Spleen (tissue), 11 donors: ENCODE measurements at regions not wholly inside any gene's neighbourhood (a gene's known extent, or its start where the extent isn't known, plus 50 kb on each side); places are given as distances from the start of the nearest gene placed in this dataset.
A peak's percentile ranks its signal among the peaks of the same experiment; 100 is the strongest.

ENCODE experiments used
- DNase-seq: peaks from one replicate; pipeline ENCODE4 v3.0.0-alpha.2; 2020
- H3K27ac ChIP-seq, 8 donors: fragments of 200-600 bp; sonication (generic) in 7 of 8; 1 replicate in 4 of 8; 2 replicates in 4 of 8; pipeline versions ENCODE4 v1.5.0 to v1.8.0; 2016 to 2021; ENCODE audit warnings: inconsistent platforms in 4 of 8, mild to moderate bottlenecking in 4 of 8, moderate library complexity in 1 of 8
- H3K27me3 ChIP-seq, 7 donors: fragments of 200-600 bp; sonication (generic) in 6 of 7; replicated peaks in 1 of 7; 1 replicate in 4 of 7; 2 replicates in 3 of 7; pipeline versions ENCODE4 v1.5.0 to v1.8.0; 2016 to 2021; ENCODE audit warnings: inconsistent platforms in 3 of 7, mild to moderate bottlenecking in 1 of 7
- H3K36me3 ChIP-seq, 6 donors: fragments of 200-600 bp; sonication (generic) in 5 of 6; 1 replicate in 4 of 6; 2 replicates in 2 of 6; pipeline versions ENCODE4 v1.5.0 to v1.8.0; 2016 to 2021; ENCODE audit warnings: inconsistent platforms in 2 of 6
- H3K4me1 ChIP-seq, 6 donors: fragments of 200-600 bp; sonication (generic) in 5 of 6; 1 replicate in 3 of 6; 2 replicates in 3 of 6; pipeline versions ENCODE4 v1.5.0 to v1.8.0; 2016 to 2021; ENCODE audit warnings: inconsistent platforms in 3 of 6
- H3K4me3 ChIP-seq, 8 donors: fragments of 200-600 bp; sonication (generic) in 7 of 8; 1 replicate in 4 of 8; 2 replicates in 4 of 8; pipeline versions ENCODE4 v1.5.0 to v1.8.0; 2016 to 2021; ENCODE audit warnings: inconsistent platforms in 4 of 8, mild to moderate bottlenecking in 4 of 8, moderate library complexity in 2 of 8
- H3K9me3 ChIP-seq, 8 donors: fragments of 200-600 bp; sonication (generic) in 7 of 8; 1 replicate in 4 of 8; 2 replicates in 4 of 8; pipeline versions ENCODE4 v1.5.0 to v1.8.0; 2016 to 2021; ENCODE audit warnings: inconsistent platforms in 4 of 8
- POLR2A ChIP-seq, 3 donors: fragments of 450-650 bp; IDR thresholded peaks; one replicate each; pipeline ENCODE4 v1.5.1; 2017; ENCODE audit warnings: antibody characterized with exemption in 3 of 3, mild to moderate bottlenecking in 1 of 3
- POLR2AphosphoS5 ChIP-seq, 3 donors: sonication (generic); formaldehyde crosslinking; IDR thresholded peaks; one replicate each; pipeline ENCODE4 v1.5.1; 2017; ENCODE audit warnings: antibody characterized with exemption in 3 of 3
- WGBS, 5 donors: extraction: QIAGEN DNeasy Blood & Tissue Kit in 3 of 5; methylation state at CpG; one replicate each; pipeline versions ENCODE4 v1.1.5 to v1.1.7; 2013 to 2018; 5-methylcytosine and 5-hydroxymethylcytosine counted together
- intact Hi-C: fragments of 100-400 bp; cut with DNase I; formaldehyde crosslinking; loops from one replicate; pipeline ENCODE4 v1.15.0; 2023; ENCODE audit warnings: low total_unique reads
- TF ChIP-seq, protein P1 (sequence below), 11 experiments: fragments of 200-600 bp in 7 of 11; fragments of 450-650 bp in 4 of 11; sonication (generic) in 4 of 11; IDR thresholded peaks in 8 of 11; conservative IDR thresholded peaks in 3 of 11; 1 replicate in 7 of 11; 2 replicates in 4 of 11; pipeline versions ENCODE4 v1.4.0 to v1.8.0; 2016 to 2021; ENCODE audit warnings: antibody characterized with exemption in 11 of 11, inconsistent platforms in 4 of 11, mild to moderate bottlenecking in 1 of 11
- donor health status: healthy with polysubstance abuse.
- donor health status: DM: no; HTN: no; CAD: no; lungs with moderate emphysema.
- donor health status: DM: no; HTN: no; CAD: no.
- donor health status: Bipolar disorder and iron deficiency.
- donor health status: healthy.
- donor health status: DM: no; HTN: no; CAD: no.
- donor health status: DM: yes; HTN: yes; CAD: no.

DNA sequence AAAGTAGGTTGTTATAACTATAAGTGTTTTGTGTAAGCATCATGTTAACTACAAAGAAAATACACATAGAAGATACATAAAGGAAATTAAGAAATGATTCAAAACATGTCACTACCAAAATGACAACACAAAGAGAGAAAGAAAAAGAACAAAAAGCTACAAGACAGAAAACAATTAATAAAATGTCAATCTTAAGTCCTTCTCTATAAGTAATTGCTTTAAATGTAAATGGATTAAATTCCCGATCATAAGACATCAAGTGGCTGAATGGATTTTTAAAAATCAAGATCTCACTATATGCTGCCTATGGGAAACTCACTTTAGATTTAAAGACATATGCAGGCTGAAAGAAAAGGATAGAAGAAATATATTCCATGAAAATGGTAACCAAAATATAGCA, 232.3 kb upstream of the NFIA start:
- TF ChIP-seq POLR2A (IDR thresholded peaks at IDR 0.05) (no peak), POLR2AphosphoS5 (IDR thresholded peaks at IDR 0.05) (no peak)
- WGBS, 5 donors: 91 to 100% (median 98%) methylated on average over 1 of the region's 1 CpG
- Histone ChIP-seq H3K9me3 (peaks cover 0 to 20% (median 10%) of the 10 kb centered on the region in 8 donors), H3K4me1 (no peaks in the 10 kb centered on the region), H3K27me3 (no peaks in the 10 kb centered on the region), H3K4me3 (no peak overlapping the region), H3K36me3 (no peaks in the 10 kb centered on the region), H3K27ac (no peak overlapping the region)
- intact Hi-C loops: no loop called here
- no peak for DNase-seq

DNA sequence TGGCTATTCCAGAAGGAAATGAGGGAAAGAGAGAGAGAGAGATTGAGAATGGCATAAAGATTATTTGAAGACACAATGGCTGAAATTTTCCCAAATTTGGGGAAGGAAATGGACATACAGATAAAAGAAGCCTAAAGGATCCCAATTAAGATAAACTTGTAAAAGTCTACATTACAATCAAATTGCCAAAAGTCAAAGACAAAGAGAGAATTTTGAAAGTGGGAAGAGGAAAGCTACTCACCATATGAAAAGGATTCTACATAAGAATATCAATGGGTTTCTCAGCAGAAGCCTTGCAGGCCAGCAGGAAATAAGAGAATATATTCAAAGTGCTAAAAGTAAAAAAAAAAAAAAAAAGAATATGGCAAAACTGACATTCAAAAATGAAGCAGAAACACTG, 233.0 kb upstream of the NFIA start:
- Histone ChIP-seq H3K9me3 (peaks cover 0 to 27% (median 13%) of the 10 kb centered on the region in 8 donors), H3K4me3 (no peak overlapping the region), H3K4me1 (no peaks in the 10 kb centered on the region), H3K27ac (no peak overlapping the region), H3K36me3 (no peaks in the 10 kb centered on the region), H3K27me3 (no peaks in the 10 kb centered on the region)
- no peak for DNase-seq
- intact Hi-C loops: loop anchor here (5.0 kb wide), 1 partner anchor 193 kb away; no protein-coding TSS in a partner anchor
- TF ChIP-seq POLR2A (IDR thresholded peaks at IDR 0.05) (no peak), POLR2AphosphoS5 (IDR thresholded peaks at IDR 0.05) (no peak)
- TF ChIP-seq, protein P1, sequence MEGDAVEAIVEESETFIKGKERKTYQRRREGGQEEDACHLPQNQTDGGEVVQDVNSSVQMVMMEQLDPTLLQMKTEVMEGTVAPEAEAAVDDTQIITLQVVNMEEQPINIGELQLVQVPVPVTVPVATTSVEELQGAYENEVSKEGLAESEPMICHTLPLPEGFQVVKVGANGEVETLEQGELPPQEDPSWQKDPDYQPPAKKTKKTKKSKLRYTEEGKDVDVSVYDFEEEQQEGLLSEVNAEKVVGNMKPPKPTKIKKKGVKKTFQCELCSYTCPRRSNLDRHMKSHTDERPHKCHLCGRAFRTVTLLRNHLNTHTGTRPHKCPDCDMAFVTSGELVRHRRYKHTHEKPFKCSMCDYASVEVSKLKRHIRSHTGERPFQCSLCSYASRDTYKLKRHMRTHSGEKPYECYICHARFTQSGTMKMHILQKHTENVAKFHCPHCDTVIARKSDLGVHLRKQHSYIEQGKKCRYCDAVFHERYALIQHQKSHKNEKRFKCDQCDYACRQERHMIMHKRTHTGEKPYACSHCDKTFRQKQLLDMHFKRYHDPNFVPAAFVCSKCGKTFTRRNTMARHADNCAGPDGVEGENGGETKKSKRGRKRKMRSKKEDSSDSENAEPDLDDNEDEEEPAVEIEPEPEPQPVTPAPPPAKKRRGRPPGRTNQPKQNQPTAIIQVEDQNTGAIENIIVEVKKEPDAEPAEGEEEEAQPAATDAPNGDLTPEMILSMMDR (IDR thresholded peaks at IDR 0.05 in 8 of 11, conservative IDR thresholded peaks at IDR 0.05 in 3 of 11): no peak

DNA sequence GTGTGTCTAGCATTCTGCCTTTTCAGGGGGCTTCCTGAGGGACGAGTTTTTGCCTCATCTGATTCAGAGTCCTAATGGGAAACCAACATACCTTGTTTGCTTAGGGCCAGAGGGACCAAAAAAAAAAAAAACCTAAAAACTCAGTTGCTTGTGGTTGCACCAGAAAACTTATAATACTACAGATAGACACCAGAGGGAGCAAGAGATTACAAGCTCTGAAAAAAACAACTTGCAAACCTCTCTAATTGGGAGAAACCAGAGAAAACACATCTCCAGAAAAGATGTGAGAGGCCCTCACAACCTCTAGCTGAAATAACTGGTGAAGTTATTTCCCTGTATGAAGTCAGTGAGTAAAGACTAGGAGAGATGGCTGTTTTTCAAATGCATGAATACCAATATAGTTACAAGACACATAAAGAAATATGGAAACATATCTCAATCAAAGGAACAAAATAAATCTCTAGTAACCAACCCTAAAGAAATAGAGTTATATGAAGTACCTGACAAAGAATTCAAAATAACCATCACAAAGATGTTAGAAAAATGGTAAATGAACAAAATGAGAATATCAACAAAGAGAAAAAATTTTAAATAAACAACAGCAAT, 233.7 kb upstream of the NFIA start:
- 14 to 34% (median 20%) methylated on average over 1 of the region's 1 CpG for WGBS, 5 donors
- no peak overlapping the region for H3K27ac ChIP-seq
- H3K27me3 ChIP-seq: no peaks in the 10 kb centered on the region
- no peaks in the 10 kb centered on the region for H3K36me3 ChIP-seq
- intact Hi-C loops: loop anchor here (5.0 kb wide), 1 partner anchor 194 kb away; no protein-coding TSS in a partner anchor
- TF ChIP-seq, protein P1 (IDR thresholded peaks at IDR 0.05 in 8 of 11, conservative IDR thresholded peaks at IDR 0.05 in 3 of 11): peak in 8 of 11 experiments; percentile 20 to 52 (median 35)
- TF ChIP-seq POLR2AphosphoS5 (IDR thresholded peaks at IDR 0.05): no peak
- TF ChIP-seq POLR2A (IDR thresholded peaks at IDR 0.05): no peak
- H3K4me3 ChIP-seq: no peak overlapping the region
- no peak for DNase-seq
- no peaks in the 10 kb centered on the region for H3K4me1 ChIP-seq
- peaks cover 0 to 28% (median 14%) of the 10 kb centered on the region in 8 donors for H3K9me3 ChIP-seq

DNA sequence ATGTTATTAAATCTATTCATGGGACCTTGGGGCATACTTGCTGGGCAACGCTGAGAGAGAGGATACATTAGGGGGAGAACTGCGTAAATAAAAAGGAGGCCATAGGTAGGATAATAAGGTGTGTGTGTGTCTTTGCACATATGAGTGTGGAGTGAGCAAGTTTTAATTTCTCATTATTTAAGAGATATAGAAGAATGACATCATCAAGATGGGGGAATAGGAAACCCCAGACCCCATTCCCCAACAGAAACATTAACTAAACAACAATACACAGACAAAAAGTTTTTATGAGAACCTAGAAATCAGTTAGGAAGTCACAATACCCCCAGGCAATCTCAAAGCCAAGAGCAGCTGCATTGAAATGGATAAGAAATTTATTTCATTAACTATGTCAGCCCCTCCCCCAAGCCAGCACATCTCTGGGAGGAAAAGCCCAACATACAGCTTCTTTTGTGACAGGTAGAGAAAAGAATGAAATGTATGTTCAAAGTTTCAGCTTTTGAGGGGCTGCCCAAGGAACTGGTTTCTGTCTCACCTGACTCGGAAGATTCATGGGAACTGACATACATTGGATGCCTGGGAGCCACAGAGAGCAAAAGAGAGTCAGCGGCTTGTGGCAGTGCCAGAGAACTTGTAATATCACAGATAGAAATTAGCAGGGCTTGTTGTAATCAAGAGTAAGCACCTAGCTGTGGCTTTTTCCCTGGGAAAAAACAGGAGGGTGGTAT, 234.3 kb upstream of the NFIA start:
- DNase-seq: no peak
- intact Hi-C loops: loop anchor here (5.0 kb wide), 1 partner anchor 194 kb away; no protein-coding TSS in a partner anchor
- TF ChIP-seq POLR2A (IDR thresholded peaks at IDR 0.05) (no peak), POLR2AphosphoS5 (IDR thresholded peaks at IDR 0.05) (no peak)
- TF ChIP-seq, protein P1 (IDR thresholded peaks at IDR 0.05 in 8 of 11, conservative IDR thresholded peaks at IDR 0.05 in 3 of 11): no peak

More for the DNA sequence above, 234.3 kb upstream of the NFIA start:
- H3K27me3 ChIP-seq: no peaks in the 10 kb centered on the region
- H3K4me3 ChIP-seq: no peak overlapping the region
- H3K27ac ChIP-seq: no peak overlapping the region
- WGBS, 5 donors: 81 to 98% (median 93%) methylated on average over 4 of the region's 4 CpGs
- no peaks in the 10 kb centered on the region for H3K36me3 ChIP-seq
- no peaks in the 10 kb centered on the region for H3K4me1 ChIP-seq
- peaks cover 0 to 28% (median 14%) of the 10 kb centered on the region in 8 donors for H3K9me3 ChIP-seq
